ENCODE measurements at regions not wholly inside any gene's neighbourhood (a gene's known extent, or its start where the extent isn't known, plus 50 kb on each side); places are given as distances from the start of the nearest gene placed in this dataset.

GRCh38 chr16:51852892-51853291 is 694.1 kb downstream of the TOX3 start:
- DNase-seq (ENCODE audit: low spot score) (no peak), ATAC-seq (no peak)
- no peaks in the 10 kb centered on the region for H3K36me3 Mint-ChIP-seq (ENCODE audit: low read depth)
- peaks cover 2% of the 10 kb centered on the region; the same call in 2 of the 3 replicates for H3K9me3 Mint-ChIP-seq
- H3K4me2 ChIP-seq, result no peak overlapping the region
- H4K20me1 ChIP-seq (replicated peaks; ENCODE audit: insufficient read depth), result no peaks in the 10 kb centered on the region
- no peak for TF ChIP-seq CTCF (conservative IDR thresholded peaks at IDR 0.05; ENCODE audit: low read depth in 2 of 2)
- no peak for TF ChIP-seq POLR2AphosphoS5 (IDR thresholded peaks at IDR 0.05; ENCODE audit: low read depth)
- no peak for TF ChIP-seq ZNF331 (CRISPR knock-in tag; IDR thresholded peaks at IDR 0.05; ENCODE audit: low read depth)
- TF ChIP-seq ZNF462 (CRISPR knock-in tag; IDR thresholded peaks at IDR 0.05), result no peak
- no peak for TF ChIP-seq JUNB (IDR thresholded peaks at IDR 0.05; ENCODE audit: unreplicated experiment)
- no peak for TF ChIP-seq STAT1 (IDR thresholded peaks at IDR 0.05; ENCODE audit: unreplicated experiment)
- no peak for TF ChIP-seq EZH2phosphoT487 (IDR thresholded peaks at IDR 0.05; ENCODE audit: unreplicated experiment)
- no peak for TF ChIP-seq REST (IDR thresholded peaks at IDR 0.05; ENCODE audit: unreplicated experiment)
- TF ChIP-seq NANOG (IDR thresholded peaks at IDR 0.05; ENCODE audit: borderline replicate concordance), result no peak
- no peak for TF ChIP-seq CREB1 (CRISPR knock-in tag; IDR thresholded peaks at IDR 0.05; ENCODE audit: low read depth)
- TF ChIP-seq EZH2 (IDR thresholded peaks at IDR 0.05; ENCODE audit: low read depth, unreplicated experiment), result no peak
- no peak for TF ChIP-seq ETS1 (IDR thresholded peaks at IDR 0.05)
- no peak for TF ChIP-seq ZNF114 (CRISPR knock-in tag; IDR thresholded peaks at IDR 0.05)
- H3K27me3 Mint-ChIP-seq (ENCODE audit: insufficient read depth, low read depth, poor library complexity), result no peaks in the 10 kb centered on the region
- H3K27ac ChIP-seq (ENCODE audit: low read depth), result no peak overlapping the region
- H3K27me3 ChIP-seq (ENCODE audit: insufficient read depth), result no peaks in the 10 kb centered on the region
- H3K9me2 ChIP-seq (ENCODE audit: insufficient read depth), result peaks cover 13% of the 10 kb centered on the region; the same call in 1 of the 2 replicates
- no peak overlapping the region for H3K4me3 Mint-ChIP-seq
- no peak overlapping the region for H3K27ac Mint-ChIP-seq
- H3K4me1 Mint-ChIP-seq, result peaks cover 13% of the 10 kb centered on the region; the same call in 2 of the 3 replicates
- H3F3A ChIP-seq (replicated peaks; ENCODE audit: low read depth), result no peaks in the 10 kb centered on the region
- no peak overlapping the region for H3K4me3 ChIP-seq
- H2AFZ ChIP-seq, result no peak overlapping the region
- H3K79me2 ChIP-seq (replicated peaks; ENCODE audit: insufficient read depth), result no peaks in the 10 kb centered on the region
- no peaks in the 10 kb centered on the region; the same call in 1 of the 2 replicates for H3K4me1 ChIP-seq (ENCODE audit: insufficient read depth)
- no peaks in the 10 kb centered on the region for H3K36me3 ChIP-seq (ENCODE audit: insufficient read depth)
